Adipocyte (in vitro differentiated cells): ENCODE measurements at regions not wholly inside any gene's neighbourhood (a gene's known extent, or its start where the extent isn't known, plus 50 kb on each side); places are given as distances from the start of the nearest gene placed in this dataset.

Experiments
- DNase-seq: peaks from one replicate; pipeline ENCODE4 v3.0.0-alpha.2; 2015; ENCODE audit warnings: low read depth
- H3K27me3 ChIP-seq: replicated peaks from 2 replicates; pipeline ENCODE4 v1.7.0; 2013; ENCODE audit warnings: mild to moderate bottlenecking, low read length, moderate library complexity; ENCODE audit not compliant: control insufficient read depth, insufficient read depth
- H3K36me3 ChIP-seq: 2 replicates; pipeline ENCODE4 v1.7.0; 2013; ENCODE audit warnings: low read length, mild to moderate bottlenecking, moderate library complexity; ENCODE audit not compliant: control insufficient read depth, insufficient read depth, severe bottlenecking
- H3K4me1 ChIP-seq: 2 replicates; pipeline ENCODE4 v1.7.0; 2013; ENCODE audit warnings: mild to moderate bottlenecking, low read length, moderate library complexity; ENCODE audit not compliant: control insufficient read depth, insufficient read depth
- H3K4me3 ChIP-seq: 2 replicates; pipeline ENCODE4 v1.7.0; 2013; ENCODE audit warnings: mild to moderate bottlenecking, low read length, moderate library complexity
- H3K9ac ChIP-seq: 2 replicates; pipeline ENCODE4 v1.7.0; 2013; ENCODE audit warnings: mild to moderate bottlenecking, low read length, moderate library complexity
- H3K9me3 ChIP-seq: 2 replicates; pipeline ENCODE4 v1.7.0; 2013; ENCODE audit warnings: mild to moderate bottlenecking, low read length, moderate library complexity; ENCODE audit not compliant: control insufficient read depth

- Histone ChIP-seq H3K9me3 (peaks cover 3% of the 10 kb centered on the region), H3K27me3 (no peaks in the 10 kb centered on the region), H3K4me3 (no peak overlapping the region), H3K9ac (no peak overlapping the region), H3K36me3 (no peaks in the 10 kb centered on the region), H3K4me1 (peaks cover 34% of the 10 kb centered on the region)
- DNase-seq = no peak
Measured at GRCh38 chr6:11415557-11415956, 122.0 kb upstream of the TMEM170B start.

DNA sequence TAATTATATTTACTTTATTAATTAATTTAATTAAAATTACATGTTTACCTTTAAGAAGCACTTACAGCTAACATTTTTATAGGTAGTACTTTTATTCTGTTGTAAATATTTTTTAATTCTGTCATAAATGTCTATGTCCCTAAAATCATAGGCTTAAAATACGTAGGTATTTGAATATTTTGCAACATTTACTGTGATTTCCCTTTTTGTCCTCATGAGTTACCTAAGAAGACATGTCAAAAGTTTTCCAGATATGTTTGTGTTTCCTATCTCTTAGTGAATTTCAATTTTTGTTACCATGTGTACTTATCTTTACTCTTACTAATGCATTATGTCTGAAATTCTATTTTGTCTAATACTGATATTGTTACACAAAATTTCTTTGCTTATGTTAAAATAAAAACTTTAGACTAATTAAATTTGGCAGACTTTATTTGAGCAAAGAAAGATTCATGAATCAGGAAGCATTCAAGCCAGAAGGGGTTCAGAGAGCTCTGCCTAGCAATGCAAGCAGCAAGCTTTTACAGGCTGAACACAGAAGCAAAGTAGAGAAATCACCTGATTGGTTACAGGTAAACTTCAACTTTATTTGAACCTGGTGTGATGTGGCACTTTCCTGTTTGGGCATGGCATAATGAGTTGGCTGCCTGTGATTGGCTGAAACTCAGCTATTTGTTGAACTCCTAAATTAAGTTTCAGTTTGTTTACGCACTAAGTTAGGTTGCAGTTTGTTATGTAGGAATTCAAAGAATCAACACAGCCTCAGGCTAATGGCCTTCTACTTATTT is 123.2 kb upstream of the TMEM170B start:
- H3K9me3 ChIP-seq = no peaks in the 10 kb centered on the region
- H3K4me1 ChIP-seq = peaks cover 39% of the 10 kb centered on the region
- H3K27me3 ChIP-seq = no peaks in the 10 kb centered on the region
- no peaks in the 10 kb centered on the region for H3K36me3 ChIP-seq
- H3K4me3 ChIP-seq = peak overlapping the region; percentile 8
- no peak for DNase-seq
- peak overlapping the region; percentile 5 for H3K9ac ChIP-seq

DNA sequence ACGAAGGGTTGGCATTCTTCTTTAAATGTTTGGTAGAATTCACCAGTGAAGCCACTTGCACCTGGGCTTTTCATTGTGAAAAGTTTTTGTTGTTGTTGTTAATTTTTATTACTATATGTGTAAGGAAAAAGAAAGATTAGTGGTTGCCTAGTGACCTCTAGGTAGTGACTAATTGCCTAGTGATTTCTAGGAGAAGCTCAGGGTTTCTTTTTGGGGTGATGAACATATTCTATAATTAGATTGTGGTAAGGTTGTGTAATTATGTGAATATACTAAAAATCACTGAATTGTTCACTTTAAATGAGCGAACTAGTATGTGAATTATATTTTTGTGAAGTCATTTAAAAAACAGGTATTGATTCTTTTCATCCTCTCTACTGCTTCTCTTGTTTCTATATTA is 123.8 kb upstream of the TMEM170B start:
- Histone ChIP-seq H3K27me3 (no peaks in the 10 kb centered on the region), H3K4me3 (no peak overlapping the region), H3K9ac (no peak overlapping the region), H3K4me1 (peaks cover 44% of the 10 kb centered on the region), H3K36me3 (no peaks in the 10 kb centered on the region), H3K9me3 (no peaks in the 10 kb centered on the region)
- DNase-seq = no peak

DNA sequence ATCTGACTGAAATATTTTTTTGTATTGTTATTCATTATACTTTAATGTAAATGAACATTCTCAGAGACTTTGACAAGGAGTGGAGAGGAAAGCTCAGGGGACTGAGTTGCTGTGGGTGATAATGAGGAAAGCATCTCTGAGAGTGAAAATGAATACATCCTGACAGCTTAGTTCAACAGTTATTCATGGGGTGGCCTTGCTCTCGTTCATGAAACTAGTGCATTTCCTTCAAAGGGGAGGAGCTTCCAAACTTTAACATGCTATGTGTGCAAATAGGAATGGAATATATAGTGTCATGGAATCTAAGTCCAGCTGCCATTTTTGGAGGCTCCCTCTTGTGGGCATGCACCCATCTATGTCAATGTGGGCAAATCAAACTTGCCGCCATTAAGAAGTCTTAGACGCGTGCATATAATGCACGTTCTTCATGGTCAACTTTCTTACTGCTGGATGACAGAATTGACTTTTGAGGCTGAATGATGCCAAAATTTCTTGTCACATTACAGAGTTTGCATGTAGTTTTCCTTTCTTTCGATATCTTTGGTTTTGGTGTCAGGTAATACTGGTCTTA is 124.3 kb upstream of the TMEM170B start:
- Histone ChIP-seq H3K9ac (peak overlapping the region; percentile 79), H3K4me1 (peaks cover 44% of the 10 kb centered on the region), H3K27me3 (no peaks in the 10 kb centered on the region), H3K36me3 (no peaks in the 10 kb centered on the region), H3K4me3 (no peak overlapping the region), H3K9me3 (no peaks in the 10 kb centered on the region)
- no peak for DNase-seq

- H3K4me3 ChIP-seq = no peak overlapping the region
- H3K27me3 ChIP-seq = no peaks in the 10 kb centered on the region
- H3K9ac ChIP-seq = peak overlapping the region; percentile 79
- H3K36me3 ChIP-seq = no peaks in the 10 kb centered on the region
- H3K4me1 ChIP-seq = peaks cover 44% of the 10 kb centered on the region
- DNase-seq = no peak
- H3K9me3 ChIP-seq = no peaks in the 10 kb centered on the region
Measured at GRCh38 chr6:11412616-11413015, 124.9 kb upstream of the TMEM170B start.

- Histone ChIP-seq H3K9ac (peak overlapping the region; percentile 79), H3K4me1 (peaks cover 44% of the 10 kb centered on the region), H3K9me3 (no peaks in the 10 kb centered on the region), H3K27me3 (no peaks in the 10 kb centered on the region), H3K4me3 (peak overlapping the region; percentile 42), H3K36me3 (no peaks in the 10 kb centered on the region)
- peak; percentile 64 for DNase-seq
Measured at GRCh38 chr6:11412011-11412424, 125.5 kb upstream of the TMEM170B start.

DNA sequence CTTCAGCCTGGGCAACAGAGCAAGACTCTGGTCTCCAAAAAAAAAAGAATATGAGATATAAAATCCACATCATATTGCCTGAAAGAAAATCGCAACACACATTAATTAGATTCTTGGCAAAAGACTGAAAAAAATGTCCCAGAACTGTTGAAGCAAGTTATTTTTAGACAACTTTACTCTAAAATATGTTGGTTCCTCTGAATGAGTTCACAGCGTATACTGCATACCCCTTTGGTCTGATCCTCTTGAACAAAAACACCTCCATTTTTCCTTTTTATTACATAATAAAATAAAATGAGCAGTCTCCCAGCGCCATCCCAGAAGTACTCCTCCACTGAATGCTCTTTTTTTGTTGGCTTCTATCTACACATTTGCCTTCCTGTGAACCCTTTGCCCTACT is 126.0 kb upstream of the TMEM170B start:
- peak overlapping the region; percentile 79 for H3K9ac ChIP-seq
- H3K9me3 ChIP-seq = no peaks in the 10 kb centered on the region
- no peaks in the 10 kb centered on the region for H3K27me3 ChIP-seq
- no peak overlapping the region for H3K4me3 ChIP-seq
- no peak for DNase-seq
- H3K36me3 ChIP-seq = no peaks in the 10 kb centered on the region
- peaks cover 44% of the 10 kb centered on the region for H3K4me1 ChIP-seq

DNA sequence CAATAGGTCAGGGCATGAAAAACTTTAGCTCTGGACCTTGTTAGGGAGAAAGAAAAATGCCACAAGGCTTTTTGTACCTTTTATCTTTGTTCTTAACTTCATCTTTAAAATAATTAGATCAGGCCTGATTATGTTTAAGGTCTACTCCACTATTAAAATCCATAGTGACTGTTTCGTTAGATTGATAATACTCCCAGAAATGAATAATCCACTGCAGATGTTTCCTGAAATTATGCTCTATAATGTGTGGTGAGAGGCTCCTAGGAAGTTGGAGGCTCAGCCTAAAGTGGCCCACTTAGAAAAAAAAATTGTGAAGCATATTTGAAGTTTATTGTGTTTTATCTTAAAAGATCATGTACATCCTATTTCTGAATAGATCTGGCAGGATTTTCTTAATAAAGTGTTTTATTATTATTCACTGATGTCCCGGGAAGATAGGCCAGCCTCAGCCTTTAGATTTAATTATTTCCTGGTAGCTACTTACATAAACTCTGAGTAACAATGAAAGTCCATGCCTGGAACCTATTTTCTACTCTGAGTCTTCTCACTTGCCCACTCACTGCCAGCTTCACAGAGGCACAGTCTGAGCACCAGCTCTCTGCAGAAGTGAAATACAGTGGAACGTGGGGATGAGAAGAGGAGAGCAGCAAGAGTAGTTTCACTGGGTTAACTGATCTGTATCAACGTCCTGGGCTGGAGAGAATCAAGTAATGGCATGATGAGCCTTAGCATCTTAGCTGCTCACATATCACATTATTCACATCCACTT is 126.8 kb upstream of the TMEM170B start:
- H3K27me3 ChIP-seq = no peaks in the 10 kb centered on the region
- peaks cover 44% of the 10 kb centered on the region for H3K4me1 ChIP-seq
- no peaks in the 10 kb centered on the region for H3K9me3 ChIP-seq
- DNase-seq = no peak
- no peak overlapping the region for H3K9ac ChIP-seq
- H3K36me3 ChIP-seq = no peaks in the 10 kb centered on the region
- H3K4me3 ChIP-seq = no peak overlapping the region

DNA sequence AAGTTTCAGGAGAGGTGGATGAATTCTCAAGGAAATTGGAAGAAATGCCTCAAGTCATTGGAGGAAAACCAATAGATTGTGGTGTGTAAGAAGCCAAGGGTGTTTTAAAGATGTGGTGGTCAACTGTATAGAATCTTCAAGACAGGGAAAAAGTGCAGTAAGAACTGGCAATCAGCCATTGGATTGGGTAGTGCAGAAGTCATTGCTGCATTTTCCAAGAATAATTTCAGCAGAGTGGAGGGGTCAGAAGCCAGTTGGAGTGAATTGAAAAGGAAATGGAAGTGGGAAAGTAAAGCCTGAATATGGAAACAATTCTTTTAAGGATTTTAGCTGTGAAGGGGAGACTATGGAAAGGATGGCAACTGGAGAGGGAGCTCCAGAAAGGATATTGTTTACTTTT is 128.2 kb upstream of the TMEM170B start:
- H3K9me3 ChIP-seq = no peaks in the 10 kb centered on the region
- H3K27me3 ChIP-seq = no peaks in the 10 kb centered on the region
- no peak overlapping the region for H3K9ac ChIP-seq
- no peaks in the 10 kb centered on the region for H3K36me3 ChIP-seq
- H3K4me3 ChIP-seq = no peak overlapping the region
- DNase-seq = no peak
- H3K4me1 ChIP-seq = peaks cover 39% of the 10 kb centered on the region

DNA sequence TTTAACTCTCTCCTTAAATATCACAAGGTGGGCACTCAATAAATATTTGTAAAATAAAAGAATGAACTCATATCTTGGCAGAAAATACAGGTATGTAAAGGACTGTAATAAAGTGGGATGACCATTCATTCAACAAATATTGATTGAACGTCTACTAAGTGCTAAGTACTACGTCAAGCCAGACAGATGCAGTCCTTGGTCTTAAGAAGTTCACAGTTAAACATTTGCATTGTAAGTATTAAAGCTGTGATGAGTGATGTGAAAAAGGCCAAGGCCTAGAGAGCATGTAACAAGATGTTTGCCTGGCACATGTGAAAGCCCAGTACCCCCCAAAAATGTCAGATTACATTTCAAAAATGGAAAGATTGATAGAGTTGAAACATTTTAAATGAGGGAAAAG is 130.1 kb upstream of the TMEM170B start:
- no peak for DNase-seq
- H3K9ac ChIP-seq = no peak overlapping the region
- no peaks in the 10 kb centered on the region for H3K27me3 ChIP-seq
- H3K9me3 ChIP-seq = no peaks in the 10 kb centered on the region
- no peaks in the 10 kb centered on the region for H3K36me3 ChIP-seq
- H3K4me1 ChIP-seq = peaks cover 20% of the 10 kb centered on the region
- no peak overlapping the region for H3K4me3 ChIP-seq

DNA sequence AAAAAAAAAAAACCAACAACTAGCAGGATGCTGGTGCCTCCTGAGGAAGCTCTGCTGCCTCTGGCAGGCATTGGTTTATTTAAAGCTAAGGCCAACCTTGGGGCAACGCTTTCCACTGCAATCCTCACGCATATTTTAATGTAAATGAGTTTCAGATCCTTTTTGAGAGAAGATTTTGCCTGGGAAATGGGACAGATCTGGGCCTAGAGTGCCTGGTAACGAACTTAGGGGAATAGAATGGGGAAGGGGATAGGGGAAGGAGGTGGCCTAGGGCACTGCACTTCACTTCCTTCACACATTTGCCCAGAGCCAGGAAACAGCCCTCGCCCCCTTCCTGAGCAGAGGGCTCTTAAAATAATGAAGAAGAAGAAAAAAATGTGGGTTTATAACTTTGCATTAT is 132.7 kb upstream of the TMEM170B start:
- DNase-seq = no peak

More for the DNA sequence above, 132.7 kb upstream of the TMEM170B start:
- H3K4me1 ChIP-seq = peaks cover 8% of the 10 kb centered on the region
- no peak overlapping the region for H3K4me3 ChIP-seq
- H3K9ac ChIP-seq = no peak overlapping the region
- no peaks in the 10 kb centered on the region for H3K27me3 ChIP-seq
- H3K9me3 ChIP-seq = no peaks in the 10 kb centered on the region
- H3K36me3 ChIP-seq = no peaks in the 10 kb centered on the region
